ENCODE measurements at regions not wholly inside any gene's neighbourhood (a gene's known extent, or its start where the extent isn't known, plus 50 kb on each side); places are given as distances from the start of the nearest gene placed in this dataset.

DNA sequence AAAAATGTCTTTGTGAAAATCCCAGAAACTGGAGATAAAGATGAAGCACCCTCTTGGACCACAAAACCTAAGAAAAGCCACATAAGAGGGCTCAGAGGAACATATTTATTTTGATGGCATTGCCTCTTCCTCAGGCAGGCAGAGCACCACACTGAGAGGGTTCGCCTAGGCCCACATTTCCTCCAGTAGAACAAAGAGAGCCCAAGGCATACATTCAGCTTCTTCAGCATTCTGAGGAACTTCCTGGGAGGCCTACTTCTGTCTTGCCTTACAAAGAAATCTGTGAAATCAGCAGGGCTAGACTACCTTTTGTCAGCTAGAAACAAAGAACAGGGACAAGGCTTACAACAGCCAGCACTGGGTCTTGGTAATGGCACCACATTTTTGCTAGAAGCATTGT, 1325.3 kb downstream of the SI start (continued):
- TF ChIP-seq ZNF704 (tag by site-specific recombination; IDR thresholded peaks at IDR 0.05) (no peak), ZNF311 (tag by site-specific recombination; IDR thresholded peaks at IDR 0.05; ENCODE audit: borderline replicate concordance) (no peak), ZNF398 (tag by site-specific recombination; IDR thresholded peaks at IDR 0.05) (no peak), ZNF777 (tag by site-specific recombination; IDR thresholded peaks at IDR 0.05; ENCODE audit: borderline replicate concordance) (no peak), ZNF510 (tag by site-specific recombination; IDR thresholded peaks at IDR 0.05; ENCODE audit: insufficient replicate concordance) (no peak), KLF16 (tag by site-specific recombination; IDR thresholded peaks at IDR 0.05) (no peak)

GRCh38 chr3:163745204-163745603, 1333.1 kb downstream of the SI start:
- Histone ChIP-seq H3K9me3 (ENCODE audit: control insufficient read depth, insufficient read depth, low read depth, low read length) (no peaks in the 10 kb centered on the region), H3K27ac (ENCODE audit: extremely low read depth, low read depth, low read length) (no peak overlapping the region), H3K4me1 (ENCODE audit: control insufficient read depth, insufficient read depth, low read length) (no peaks in the 10 kb centered on the region), H3K36me3 (ENCODE audit: control insufficient read depth in 2 of 2, insufficient read depth in 1 of 2, low read length in 2 of 2) (no peaks in the 10 kb centered on the region), H3K4me3 (ENCODE audit: low read depth, low read length) (no peak overlapping the region)
- ChIA-PET CTCF (no interaction called here), POLR2A (no interaction called here)
- TF ChIP-seq KLF9 (tag by site-specific recombination; IDR thresholded peaks at IDR 0.05; ENCODE audit: low read depth): no peak
- no peak for TF ChIP-seq ZNF747 (tag by site-specific recombination; IDR thresholded peaks at IDR 0.05)
- TF ChIP-seq ZNF16 (tag by site-specific recombination; IDR thresholded peaks at IDR 0.05; ENCODE audit: low read depth): no peak
- TF ChIP-seq OSR2 (tag by site-specific recombination; IDR thresholded peaks at IDR 0.05): no peak
- TF ChIP-seq ZNF510 (tag by site-specific recombination; IDR thresholded peaks at IDR 0.05; ENCODE audit: insufficient replicate concordance): no peak
- TF ChIP-seq TCF7L2 (IDR thresholded peaks at IDR 0.05; ENCODE audit: borderline replicate concordance, low read depth, low read length): no peak
- no peak for TF ChIP-seq ZNF677 (tag by site-specific recombination; IDR thresholded peaks at IDR 0.05)
- no peak for TF ChIP-seq ZNF23 (tag by site-specific recombination; IDR thresholded peaks at IDR 0.05; ENCODE audit: borderline replicate concordance)
- no peak for TF ChIP-seq ZNF843 (tag by site-specific recombination; IDR thresholded peaks at IDR 0.05)
- no peak for TF ChIP-seq ZBTB17 (tag by site-specific recombination; IDR thresholded peaks at IDR 0.05)
- no peak for TF ChIP-seq KLF1 (tag by site-specific recombination; IDR thresholded peaks at IDR 0.05)
- no peak for TF ChIP-seq ZIC2 (tag by site-specific recombination; IDR thresholded peaks at IDR 0.05)
- TF ChIP-seq ZNF266 (tag by site-specific recombination; IDR thresholded peaks at IDR 0.05; ENCODE audit: low read depth): no peak
- TF ChIP-seq BCL6B (tag by site-specific recombination; IDR thresholded peaks at IDR 0.05): no peak
- TF ChIP-seq ZNF658 (tag by site-specific recombination; IDR thresholded peaks at IDR 0.05): no peak
- no peak for TF ChIP-seq PRDM10 (tag by site-specific recombination; IDR thresholded peaks at IDR 0.05)
- no peak for TF ChIP-seq ZNF48 (tag by site-specific recombination; IDR thresholded peaks at IDR 0.05)
- no peak for TF ChIP-seq ELK4 (IDR thresholded peaks at IDR 0.05; ENCODE audit: borderline replicate concordance, low read depth, low read length)
- TF ChIP-seq WT1 (tag by site-specific recombination; IDR thresholded peaks at IDR 0.05): no peak

Measured in HEK293 (cell line).